H1 (cell line): ENCODE measurements at regions not wholly inside any gene's neighbourhood (a gene's known extent, or its start where the extent isn't known, plus 50 kb on each side); places are given as distances from the start of the nearest gene placed in this dataset.

Experiments used
- ATF2 ChIP-seq: IDR thresholded peaks from 2 replicates; pipeline ENCODE4 v1.6.1; 2012; ENCODE audit warnings: low read length, inconsistent platforms
- BRCA1 ChIP-seq: IDR thresholded peaks from 2 replicates; pipeline ENCODE4 v1.6.1; 2012; ENCODE audit warnings: low read depth, low read length, improper control_type of control experiment
- CHD2 ChIP-seq: IDR thresholded peaks from 2 replicates; pipeline ENCODE4 v1.6.1; 2012; ENCODE audit warnings: low read length, improper control_type of control experiment
- CREB1 ChIP-seq: IDR thresholded peaks from 2 replicates; pipeline ENCODE4 v1.6.1; 2012; ENCODE audit warnings: inconsistent platforms
- EZH2 ChIP-seq: fragments of 200-600 bp; sonication (generic); IDR thresholded peaks from 2 replicates; pipeline ENCODE4 v1.7.1; 2012; ENCODE audit warnings: low read depth, mild to moderate bottlenecking, moderate library complexity, low read length, inconsistent platforms; ENCODE audit not compliant: severe bottlenecking
- MAFK ChIP-seq: IDR thresholded peaks from 2 replicates; pipeline ENCODE4 v1.6.1; 2012; ENCODE audit warnings: low read depth, mild to moderate bottlenecking, improper control_type of control experiment, low read length
- NRF1 ChIP-seq: IDR thresholded peaks from 2 replicates; pipeline ENCODE4 v1.6.1; 2011; ENCODE audit warnings: mild to moderate bottlenecking, low read depth, low read length, improper control_type of control experiment
- SRF ChIP-seq: IDR thresholded peaks from 2 replicates; pipeline ENCODE4 v1.6.1; 2011; ENCODE audit warnings: mild to moderate bottlenecking, low read depth, low read length, moderate library complexity

GRCh38 chr15:81880833-81881232, 165.0 kb downstream of the MEX3B start (continued):
- no peak for TF ChIP-seq ATF2
- TF ChIP-seq BRCA1 = no peak
- no peak for TF ChIP-seq CREB1
- TF ChIP-seq EZH2 = no peak
- TF ChIP-seq SRF = no peak
- no peak for TF ChIP-seq CHD2
- TF ChIP-seq NRF1 = no peak
- TF ChIP-seq MAFK = no peak
- TF ChIP-seq, all 59 proteins: peak for 0
